Thymus (tissue), 11 donors: ENCODE measurements at regions not wholly inside any gene's neighbourhood (a gene's known extent, or its start where the extent isn't known, plus 50 kb on each side); places are given as distances from the start of the nearest gene placed in this dataset.

Experiments used
- DNase-seq, 9 donors: peaks; one replicate each; pipeline ENCODE4 v3.0.0-alpha.2; 2013; ENCODE audit warnings: low spot score in 9 of 9, low read depth in 6 of 9, missing footprints in 1 of 9
- H3K27ac ChIP-seq, 2 donors: one replicate each; pipeline ENCODE4 v1.5.1; 2013; ENCODE audit warnings: control low read depth in 1 of 2, low read depth in 1 of 2, low read length in 1 of 2, mild to moderate bottlenecking in 1 of 2, moderate library complexity in 1 of 2
- H3K27me3 ChIP-seq, 2 donors: one replicate each; pipeline ENCODE4 v1.5.1; 2013; ENCODE audit warnings: low read length in 1 of 2; ENCODE audit not compliant: control insufficient read depth in 2 of 2, insufficient read depth in 1 of 2
- H3K36me3 ChIP-seq, 2 donors: one replicate each; pipeline ENCODE4 v1.5.1; 2013; ENCODE audit warnings: low read length in 1 of 2, mild to moderate bottlenecking in 1 of 2, moderate library complexity in 1 of 2; ENCODE audit not compliant: control insufficient read depth in 2 of 2, insufficient read depth in 2 of 2
- H3K4me1 ChIP-seq, 2 donors: one replicate each; pipeline ENCODE4 v1.5.1; 2013; ENCODE audit warnings: low read length in 2 of 2; ENCODE audit not compliant: control insufficient read depth in 2 of 2, insufficient read depth in 2 of 2
- H3K4me3 ChIP-seq, 2 donors: one replicate each; pipeline ENCODE4 v1.5.1; 2013; ENCODE audit warnings: low read length in 2 of 2, control low read depth in 1 of 2, mild to moderate bottlenecking in 1 of 2
- H3K9me3 ChIP-seq, 2 donors: one replicate each; pipeline ENCODE4 v1.5.1; 2013; ENCODE audit warnings: low read length in 1 of 2, mild to moderate bottlenecking in 1 of 2; ENCODE audit not compliant: control insufficient read depth in 2 of 2, insufficient read depth in 1 of 2
- WGBS: extraction: QIAGEN DNeasy Blood & Tissue Kit; methylation state at CpG from one replicate; pipeline ENCODE4 v1.1.7; 2013; 5-methylcytosine and 5-hydroxymethylcytosine counted together
- donor health status: healthy.

GRCh38 chr12:103086471-103086870 lies 129.0 kb downstream of the ASCL1 start:
- Histone ChIP-seq H3K9me3 (no peaks in the 10 kb centered on the region), H3K27ac (no peak overlapping the region), H3K27me3 (no peaks in the 10 kb centered on the region), H3K4me3 (no peak overlapping the region), H3K4me1 (no peaks in the 10 kb centered on the region), H3K36me3 (no peaks in the 10 kb centered on the region)
- WGBS = 91% methylated on average over 6 of the region's 6 CpGs
- DNase-seq = no peak

GRCh38 chr12:103093499-103094106 lies 136.1 kb downstream of the ASCL1 start:
- 89% methylated on average over 3 of the region's 3 CpGs for WGBS
- Histone ChIP-seq H3K27me3 (no peaks in the 10 kb centered on the region), H3K9me3 (no peaks in the 10 kb centered on the region), H3K4me1 (no peaks in the 10 kb centered on the region), H3K36me3 (no peaks in the 10 kb centered on the region), H3K27ac (no peak overlapping the region), H3K4me3 (no peak overlapping the region)
- DNase-seq = no peak

GRCh38 chr12:103097496-103097895 lies 140.0 kb downstream of the ASCL1 start:
- Histone ChIP-seq H3K4me3 (no peak overlapping the region), H3K27me3 (no peaks in the 10 kb centered on the region), H3K4me1 (no peaks in the 10 kb centered on the region), H3K9me3 (peaks cover 0 to 5% of the 10 kb centered on the region in 2 donors), H3K27ac (no peak overlapping the region), H3K36me3 (no peaks in the 10 kb centered on the region)
- no peak for DNase-seq
- WGBS = 97% methylated on average over 2 of the region's 2 CpGs

- Histone ChIP-seq H3K27ac (no peak overlapping the region), H3K9me3 (peaks cover 0 to 5% of the 10 kb centered on the region in 2 donors), H3K27me3 (no peaks in the 10 kb centered on the region), H3K36me3 (no peaks in the 10 kb centered on the region), H3K4me1 (no peaks in the 10 kb centered on the region), H3K4me3 (no peak overlapping the region)
- no peak for DNase-seq
- WGBS = 94% methylated on average over 11 of the region's 11 CpGs
These were observed 142.9 kb downstream of the ASCL1 start for GRCh38 chr12:103100257-103100831.

- Histone ChIP-seq H3K4me1 (no peaks in the 10 kb centered on the region), H3K9me3 (peaks cover 0 to 5% of the 10 kb centered on the region in 2 donors), H3K27me3 (no peaks in the 10 kb centered on the region), H3K4me3 (no peak overlapping the region), H3K36me3 (no peaks in the 10 kb centered on the region), H3K27ac (no peak overlapping the region)
- DNase-seq = no peak
- WGBS = 96% methylated on average over 2 of the region's 2 CpGs
These were observed 144.8 kb downstream of the ASCL1 start for GRCh38 chr12:103102225-103102744.

GRCh38 chr12:103105971-103106597 lies 148.6 kb downstream of the ASCL1 start:
- H3K27ac ChIP-seq = no peak overlapping the region
- no peaks in the 10 kb centered on the region for H3K36me3 ChIP-seq
- no peak overlapping the region for H3K4me3 ChIP-seq
- DNase-seq = no peak
- 92% methylated on average over 2 of the region's 2 CpGs for whole genome bisulfite sequencing
- H3K27me3 ChIP-seq = no peaks in the 10 kb centered on the region
- no peaks in the 10 kb centered on the region for H3K4me1 ChIP-seq
- H3K9me3 ChIP-seq = no peaks in the 10 kb centered on the region

- Histone ChIP-seq H3K27me3 (no peaks in the 10 kb centered on the region), H3K36me3 (no peaks in the 10 kb centered on the region), H3K4me1 (no peaks in the 10 kb centered on the region), H3K27ac (no peak overlapping the region), H3K4me3 (no peak overlapping the region), H3K9me3 (no peaks in the 10 kb centered on the region)
- WGBS = 82% methylated on average over 3 of the region's 3 CpGs
- DNase-seq = no peak
These were observed 152.4 kb downstream of the ASCL1 start for GRCh38 chr12:103109861-103110260.

- no peak for DNase-seq
- H3K27me3 ChIP-seq = no peaks in the 10 kb centered on the region
- H3K4me1 ChIP-seq = no peaks in the 10 kb centered on the region
- no peaks in the 10 kb centered on the region for H3K36me3 ChIP-seq
- WGBS = 93% methylated on average over 5 of the region's 5 CpGs
- H3K27ac ChIP-seq = no peak overlapping the region
- H3K9me3 ChIP-seq = no peaks in the 10 kb centered on the region
- H3K4me3 ChIP-seq = no peak overlapping the region
These were observed 157.0 kb downstream of the ASCL1 start for GRCh38 chr12:103114296-103115055.
